Central memory CD8-positive, alpha-beta T cell (primary cell): ENCODE measurements at regions not wholly inside any gene's neighbourhood (a gene's known extent, or its start where the extent isn't known, plus 50 kb on each side); places are given as distances from the start of the nearest gene placed in this dataset.

Experiments
- ATAC-seq: fragments of 150-1000 bp; cut with Tn5 transposase; replicated peaks from 2 replicates; pipeline ENCODE4 v1.10.0; 2022; ENCODE audit warnings: mild to moderate bottlenecking, moderate FRiP score, moderate number of reproducible peaks; ENCODE audit not compliant: poor library complexity, severe bottlenecking; ENCODE audit errors: extremely low read depth
- DNase-seq, 2 donors: peaks; one replicate each; pipeline ENCODE4 v3.0.0; 2021; ENCODE audit warnings: low spot score in 2 of 2
- H3K27ac Mint-ChIP-seq: one replicate; pipeline ENCODE4 v1.8.0; 2022; ENCODE audit warnings: low read depth, mild to moderate bottlenecking, moderate library complexity, mixed read lengths
- H3K27me3 Mint-ChIP-seq: one replicate; pipeline ENCODE4 v1.8.0; 2022; ENCODE audit warnings: mixed read lengths
- H3K36me3 Mint-ChIP-seq: one replicate; pipeline ENCODE4 v1.8.0; 2022; ENCODE audit warnings: mild to moderate bottlenecking, moderate library complexity, mixed read lengths; ENCODE audit not compliant: insufficient read depth
- H3K4me1 Mint-ChIP-seq: one replicate; pipeline ENCODE4 v1.8.0; 2022; ENCODE audit warnings: mixed read lengths
- H3K4me3 Mint-ChIP-seq: one replicate; pipeline ENCODE4 v1.8.0; 2022; ENCODE audit warnings: mild to moderate bottlenecking, moderate library complexity, mixed read lengths
- H3K9me3 Mint-ChIP-seq: one replicate; pipeline ENCODE4 v1.8.0; 2022; ENCODE audit warnings: mixed read lengths

DNA sequence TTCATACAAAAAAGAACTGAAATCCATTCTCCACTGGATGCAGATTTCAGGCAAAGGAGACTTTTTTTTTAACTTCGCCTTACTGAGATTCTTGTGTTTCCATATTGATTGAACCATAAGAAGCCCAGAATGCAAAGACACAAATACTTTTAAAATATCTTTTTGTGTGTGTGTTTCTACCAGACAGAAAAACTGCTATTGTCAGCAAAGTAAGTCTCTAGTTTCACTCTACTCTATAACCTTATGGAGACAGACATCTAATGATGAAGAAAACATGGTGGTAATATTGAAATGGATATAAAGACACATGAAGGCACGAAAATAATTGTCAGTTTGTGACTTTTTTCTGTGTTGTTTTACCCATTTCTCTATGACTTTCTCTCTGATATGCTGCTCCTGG is 260.3 kb upstream of the RORB start:
- H3K36me3 Mint-ChIP-seq = no peaks in the 10 kb centered on the region
- H3K27me3 Mint-ChIP-seq = no peaks in the 10 kb centered on the region
- DNase-seq (no peak), ATAC-seq (no peak)
- peaks cover 16% of the 10 kb centered on the region for H3K9me3 Mint-ChIP-seq
- H3K27ac Mint-ChIP-seq = no peak overlapping the region
- no peak overlapping the region for H3K4me3 Mint-ChIP-seq
- no peaks in the 10 kb centered on the region for H3K4me1 Mint-ChIP-seq

- peaks cover 14% of the 10 kb centered on the region for H3K9me3 Mint-ChIP-seq
- H3K27me3 Mint-ChIP-seq = no peaks in the 10 kb centered on the region
- H3K4me1 Mint-ChIP-seq = no peaks in the 10 kb centered on the region
- H3K4me3 Mint-ChIP-seq = no peak overlapping the region
- H3K27ac Mint-ChIP-seq = no peak overlapping the region
- ATAC-seq = no peak
- no peak for DNase-seq
- no peaks in the 10 kb centered on the region for H3K36me3 Mint-ChIP-seq
Measured at GRCh38 chr9:74245866-74246497, 251.2 kb upstream of the RORB start.

GRCh38 chr9:74255489-74255984 is 241.6 kb upstream of the RORB start:
- Mint-ChIP-seq H3K9me3 (peaks cover 6% of the 10 kb centered on the region), H3K36me3 (no peaks in the 10 kb centered on the region), H3K4me3 (no peak overlapping the region), H3K27me3 (no peaks in the 10 kb centered on the region), H3K4me1 (no peaks in the 10 kb centered on the region), H3K27ac (no peak overlapping the region)
- DNase-seq (no peak), ATAC-seq (no peak)

- H3K27me3 Mint-ChIP-seq = no peaks in the 10 kb centered on the region
- H3K36me3 Mint-ChIP-seq = no peaks in the 10 kb centered on the region
- H3K9me3 Mint-ChIP-seq = peaks cover 22% of the 10 kb centered on the region
- DNase-seq (no peak), ATAC-seq (no peak)
- H3K27ac Mint-ChIP-seq = no peak overlapping the region
- no peak overlapping the region for H3K4me3 Mint-ChIP-seq
- H3K4me1 Mint-ChIP-seq = no peaks in the 10 kb centered on the region
Measured at GRCh38 chr9:74275872-74276508, 221.1 kb upstream of the RORB start.

DNA sequence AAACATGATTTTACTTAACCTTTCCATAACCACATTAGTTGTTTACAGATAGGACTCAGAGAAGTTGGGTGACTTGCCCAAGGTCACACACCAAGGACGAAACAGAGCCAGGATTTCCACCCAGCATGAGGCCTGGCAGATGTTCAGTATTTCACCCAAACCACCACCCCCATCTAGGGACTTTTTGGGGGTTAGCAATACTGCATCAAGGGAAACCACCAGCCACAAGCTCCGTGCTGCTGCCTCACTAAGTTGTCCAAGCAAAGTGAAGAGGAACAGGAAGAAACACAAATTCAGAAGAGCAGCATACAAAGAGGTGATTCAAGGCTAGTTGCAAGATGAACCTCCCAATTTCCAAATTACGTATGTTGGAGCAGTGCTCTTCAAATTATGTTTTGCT is 219.6 kb upstream of the RORB start:
- Mint-ChIP-seq H3K36me3 (no peaks in the 10 kb centered on the region), H3K9me3 (peaks cover 20% of the 10 kb centered on the region), H3K27ac (no peak overlapping the region), H3K4me3 (no peak overlapping the region), H3K4me1 (no peaks in the 10 kb centered on the region), H3K27me3 (no peaks in the 10 kb centered on the region)
- ATAC-seq (no peak), DNase-seq (no peak)

DNA sequence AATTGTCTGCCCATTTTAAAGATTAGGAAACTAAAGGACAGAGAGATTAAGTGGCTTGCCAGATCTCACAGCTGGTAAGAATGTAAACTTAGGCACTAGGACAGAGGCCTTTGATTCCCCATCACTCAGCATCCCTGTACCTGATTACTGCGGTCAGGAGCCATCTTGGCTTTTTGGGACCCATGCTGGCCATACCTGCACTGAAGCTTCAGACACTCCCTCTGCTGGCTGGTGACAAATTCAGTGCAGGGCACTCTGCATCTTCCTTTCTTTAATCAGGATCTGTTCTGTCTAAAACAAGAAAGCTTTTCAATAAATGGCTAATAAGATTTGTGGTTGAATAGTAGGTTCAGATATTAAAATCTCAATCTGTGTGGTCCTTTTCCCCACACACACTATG is 215.5 kb upstream of the RORB start:
- H3K4me1 Mint-ChIP-seq = no peaks in the 10 kb centered on the region
- no peaks in the 10 kb centered on the region for H3K27me3 Mint-ChIP-seq
- ATAC-seq (no peak), DNase-seq (no peak)
- no peak overlapping the region for H3K27ac Mint-ChIP-seq
- H3K4me3 Mint-ChIP-seq = no peak overlapping the region
- H3K36me3 Mint-ChIP-seq = no peaks in the 10 kb centered on the region
- peaks cover 13% of the 10 kb centered on the region for H3K9me3 Mint-ChIP-seq

- Mint-ChIP-seq H3K27me3 (no peaks in the 10 kb centered on the region), H3K27ac (no peak overlapping the region), H3K9me3 (peaks cover 23% of the 10 kb centered on the region), H3K4me3 (no peak overlapping the region), H3K4me1 (no peaks in the 10 kb centered on the region), H3K36me3 (no peaks in the 10 kb centered on the region)
- ATAC-seq = no peak
- no peak for DNase-seq
Measured at GRCh38 chr9:74282526-74283253, 214.4 kb upstream of the RORB start.

DNA sequence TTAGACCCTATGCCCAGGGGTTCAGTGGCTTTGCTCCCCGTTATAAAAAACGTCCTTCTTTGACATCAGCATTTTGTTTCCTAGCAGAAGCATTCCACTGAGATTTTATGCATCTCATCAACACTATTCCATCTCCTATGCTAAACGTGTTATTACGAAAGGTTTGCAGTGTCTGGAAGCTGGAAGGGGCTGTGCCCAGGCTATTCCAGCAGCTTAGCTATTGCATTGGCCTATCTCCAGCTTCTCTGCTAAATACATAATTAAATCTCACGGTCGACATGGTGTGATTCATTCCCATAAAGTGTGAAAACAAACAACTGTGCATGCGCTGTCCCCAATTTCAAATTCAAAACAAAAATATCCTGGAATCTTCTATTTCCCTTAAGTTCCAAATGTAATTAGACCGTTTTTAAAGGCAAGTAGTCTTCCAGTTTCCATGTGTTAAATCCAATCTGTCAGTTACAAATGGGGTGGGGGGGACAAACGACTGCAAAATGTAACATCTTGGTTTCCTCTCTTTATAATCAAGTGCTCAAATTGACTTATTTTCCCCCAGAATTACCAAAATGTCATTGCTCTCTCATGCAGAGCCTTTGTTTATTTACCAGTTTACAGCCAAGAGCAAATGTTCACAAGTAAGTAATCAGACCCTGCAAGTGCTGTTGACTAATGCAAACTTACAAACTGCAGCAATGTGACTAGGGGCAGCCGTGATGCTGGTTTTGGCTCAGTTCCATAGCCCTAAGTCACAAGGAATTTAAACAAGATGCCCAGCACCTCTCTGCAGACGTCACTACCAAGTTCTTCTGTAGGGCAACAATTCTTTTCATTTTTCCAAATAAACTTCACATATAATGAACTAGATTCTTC is 212.3 kb upstream of the RORB start:
- H3K9me3 Mint-ChIP-seq = peaks cover 18% of the 10 kb centered on the region
- no peak overlapping the region for H3K4me3 Mint-ChIP-seq
- H3K36me3 Mint-ChIP-seq = no peaks in the 10 kb centered on the region
- ATAC-seq = no peak
- no peak for DNase-seq
- H3K4me1 Mint-ChIP-seq = no peaks in the 10 kb centered on the region
- H3K27me3 Mint-ChIP-seq = no peaks in the 10 kb centered on the region
- no peak overlapping the region for H3K27ac Mint-ChIP-seq

DNA sequence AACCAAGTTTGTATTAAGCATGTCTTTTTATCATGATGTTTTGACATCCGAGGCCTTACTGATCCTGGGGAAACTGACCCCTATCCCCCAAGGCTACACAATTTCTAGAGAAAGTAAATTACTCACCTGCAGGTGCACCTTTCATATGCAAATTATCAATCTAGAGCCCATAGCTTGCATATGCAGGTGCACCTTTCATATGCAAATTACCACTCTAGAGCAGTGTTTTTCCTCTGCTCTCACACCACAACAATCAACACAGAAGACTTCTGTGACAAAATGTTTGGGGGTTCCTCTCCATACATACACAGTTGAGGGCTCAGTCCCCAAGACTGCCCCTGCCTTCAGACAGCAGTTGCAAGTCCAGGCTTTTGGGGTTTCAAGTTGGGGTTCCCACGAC is 203.7 kb upstream of the RORB start:
- Mint-ChIP-seq H3K36me3 (peaks cover 2% of the 10 kb centered on the region), H3K9me3 (peaks cover 13% of the 10 kb centered on the region), H3K4me3 (no peak overlapping the region), H3K4me1 (no peaks in the 10 kb centered on the region), H3K27ac (no peak overlapping the region), H3K27me3 (no peaks in the 10 kb centered on the region)
- ATAC-seq (no peak), DNase-seq (no peak)

DNA sequence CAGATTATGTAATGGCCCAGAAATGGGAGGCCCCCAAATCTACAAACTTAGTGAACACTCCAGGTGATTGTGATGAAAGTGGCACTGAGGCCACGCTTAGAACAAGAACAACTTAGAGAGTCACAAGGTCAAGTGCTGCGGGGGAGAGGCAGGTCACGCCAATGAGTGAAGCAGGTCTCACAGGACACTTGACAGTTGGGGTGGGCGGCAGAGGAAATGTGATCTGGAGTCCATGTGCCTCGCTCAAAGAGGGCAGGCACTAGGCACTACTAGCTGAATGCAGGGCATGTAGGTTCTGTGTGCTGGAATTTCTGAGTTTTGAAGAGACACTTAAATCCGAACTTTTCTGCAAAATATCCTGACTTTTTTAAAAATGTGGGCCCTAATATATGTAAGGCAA is 193.2 kb upstream of the RORB start:
- DNase-seq = no peak
- Mint-ChIP-seq H3K4me3 (no peak overlapping the region), H3K9me3 (peaks cover 11% of the 10 kb centered on the region), H3K4me1 (no peaks in the 10 kb centered on the region), H3K27ac (no peak overlapping the region), H3K36me3 (no peaks in the 10 kb centered on the region), H3K27me3 (no peaks in the 10 kb centered on the region)
- no peak for ATAC-seq

GRCh38 chr9:74304598-74304997 is 192.5 kb upstream of the RORB start:
- no peak for ATAC-seq
- Mint-ChIP-seq H3K27ac (no peak overlapping the region), H3K9me3 (peaks cover 15% of the 10 kb centered on the region), H3K27me3 (no peaks in the 10 kb centered on the region), H3K4me3 (no peak overlapping the region), H3K36me3 (no peaks in the 10 kb centered on the region), H3K4me1 (no peaks in the 10 kb centered on the region)
- no peak for DNase-seq

DNA sequence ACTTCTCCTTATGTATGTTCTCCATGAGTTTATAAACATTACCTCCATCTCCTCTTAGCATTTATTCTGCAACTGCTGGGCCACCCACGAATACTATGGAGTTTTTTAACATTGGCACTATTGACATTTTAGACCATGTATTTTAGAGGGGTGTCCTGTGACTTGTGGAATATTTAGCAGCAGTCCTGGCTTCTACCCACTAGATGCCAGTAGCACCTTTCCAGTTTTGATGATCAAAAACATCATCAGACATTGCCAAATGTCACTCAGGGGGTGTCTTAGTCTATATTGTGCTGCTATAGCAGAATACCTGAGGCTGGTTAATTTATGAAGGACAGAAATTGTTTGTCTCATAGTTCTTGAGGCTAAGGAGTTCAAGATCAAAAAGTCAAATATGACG is 187.5 kb upstream of the RORB start:
- Mint-ChIP-seq H3K27ac (no peak overlapping the region), H3K4me3 (no peak overlapping the region), H3K9me3 (peaks cover 24% of the 10 kb centered on the region), H3K36me3 (no peaks in the 10 kb centered on the region), H3K27me3 (no peaks in the 10 kb centered on the region), H3K4me1 (no peaks in the 10 kb centered on the region)
- ATAC-seq (no peak), DNase-seq (no peak)
